ENCODE measurements at regions not wholly inside any gene's neighbourhood (a gene's known extent, or its start where the extent isn't known, plus 50 kb on each side); places are given as distances from the start of the nearest gene placed in this dataset.

- no peak overlapping the region for H3K9ac ChIP-seq
- no peaks in the 10 kb centered on the region for H4K20me1 ChIP-seq (ENCODE audit: insufficient read depth)
- CTCF ChIA-PET, result interaction anchor here (0.9 to 2.4 kb wide), 4 partner anchors 10 to 439 kb away, joined by 3 to 7 read pairs (median 5); no protein-coding TSS in a partner anchor
- peaks cover 14% of the 10 kb centered on the region for H3F3A ChIP-seq (replicated peaks; ENCODE audit: insufficient read depth)
- H2AFZ ChIP-seq (ENCODE audit: low read depth), result no peak overlapping the region
- H3K4me3 ChIP-seq (ENCODE audit: low read depth in 2 of 2, low read length in 1 of 2), result no peak overlapping the region
- H3K9me2 ChIP-seq, result no peaks in the 10 kb centered on the region
- POLR2A ChIA-PET, result interaction anchor here (0.6 to 2.2 kb wide), 3 partner anchors 10 to 285 kb away, joined by 3 to 10 read pairs (median 3); no protein-coding TSS in a partner anchor
- DNase-seq, result no peak
- WGBS (ENCODE audit: low lambda C conversion rate), result 76% methylated on average over 3 of the region's 3 CpGs
- H3K9me3 ChIP-seq, result no peaks in the 10 kb centered on the region
- no peaks in the 10 kb centered on the region for H3K36me3 ChIP-seq (replicated peaks in 1 of 2; ENCODE audit: control insufficient read depth in 1 of 2, insufficient read depth in 2 of 2, low read length in 1 of 2)
- peak overlapping the region; percentile 90 to 94 for H3K27ac ChIP-seq (ENCODE audit: low read depth in 2 of 2, low read length in 1 of 2)
- H3K79me2 ChIP-seq (ENCODE audit: insufficient read depth), result no peaks in the 10 kb centered on the region
- H3K4me2 ChIP-seq, result no peak overlapping the region
- peaks cover 37 to 52% of the 10 kb centered on the region in 2 experiments; a peak in 3 of 4 replicates for H3K4me1 ChIP-seq (ENCODE audit: control insufficient read depth in 1 of 2, insufficient read depth in 2 of 2, low read depth in 1 of 2, low read length in 1 of 2)
- TF ChIP-seq RCOR1 (IDR thresholded peaks at IDR 0.05; ENCODE audit: low read length) (no peak), GABPA (IDR thresholded peaks at IDR 0.05; ENCODE audit: low read depth) (no peak), CTCF (IDR thresholded peaks at IDR 0.05) (no peak), USF1 (IDR thresholded peaks at IDR 0.05; ENCODE audit: borderline replicate concordance, low read depth) (no peak), PBX3 (IDR thresholded peaks at IDR 0.05) (no peak), SIN3A (IDR thresholded peaks at IDR 0.05; ENCODE audit: borderline replicate concordance, low read depth, low read length) (no peak), FOXJ3 (CRISPR knock-in tag; IDR thresholded peaks at IDR 0.05) (no peak), ELF1 (IDR thresholded peaks at IDR 0.05) (no peak), GATA2 (CRISPR knock-in tag; IDR thresholded peaks at IDR 0.05) (no peak), CHD2 (IDR thresholded peaks at IDR 0.05; ENCODE audit: low read length, partially characterized antibody) (no peak), POLR2AphosphoS5 (IDR thresholded peaks at IDR 0.05; ENCODE audit: low read depth, low read length) (no peak), MAX (IDR thresholded peaks at IDR 0.05; ENCODE audit: low read depth) (no peak), NFIC (IDR thresholded peaks at IDR 0.05; ENCODE audit: borderline replicate concordance) (no peak)
- H3K27me3 ChIP-seq (ENCODE audit: insufficient read depth), result no peaks in the 10 kb centered on the region
Observed at GRCh38 chr10:78755877-78756455, 312.8 kb upstream of the ZMIZ1 start.
